Kidney epithelial cell (primary cell): ENCODE measurements at regions not wholly inside any gene's neighbourhood (a gene's known extent, or its start where the extent isn't known, plus 50 kb on each side); places are given as distances from the start of the nearest gene placed in this dataset.

Experiments
- DNase-seq: peaks from one replicate; pipeline ENCODE4 v3.0.0-alpha.2; 2010; ENCODE audit warnings: low read depth
- H3K27me3 ChIP-seq: 2 replicates; pipeline ENCODE4 v1.6.0; 2011; ENCODE audit warnings: low read length; ENCODE audit not compliant: control insufficient read depth, insufficient read depth
- H3K36me3 ChIP-seq: 2 replicates; pipeline ENCODE4 v1.5.1; 2011; ENCODE audit warnings: low read length; ENCODE audit not compliant: control insufficient read depth, insufficient read depth
- H3K4me3 ChIP-seq: 2 replicates; pipeline ENCODE4 v1.5.1; 2011; ENCODE audit warnings: low read depth, mild to moderate bottlenecking, control low read depth, low read length
- TF ChIP-seq, protein P1 (sequence below): IDR thresholded peaks from 2 replicates; pipeline ENCODE4 v1.5.1; 2011; ENCODE audit warnings: mild to moderate bottlenecking, moderate library complexity, low read length, control low read depth, inconsistent platforms; ENCODE audit not compliant: insufficient read depth, poor library complexity, severe bottlenecking

DNA sequence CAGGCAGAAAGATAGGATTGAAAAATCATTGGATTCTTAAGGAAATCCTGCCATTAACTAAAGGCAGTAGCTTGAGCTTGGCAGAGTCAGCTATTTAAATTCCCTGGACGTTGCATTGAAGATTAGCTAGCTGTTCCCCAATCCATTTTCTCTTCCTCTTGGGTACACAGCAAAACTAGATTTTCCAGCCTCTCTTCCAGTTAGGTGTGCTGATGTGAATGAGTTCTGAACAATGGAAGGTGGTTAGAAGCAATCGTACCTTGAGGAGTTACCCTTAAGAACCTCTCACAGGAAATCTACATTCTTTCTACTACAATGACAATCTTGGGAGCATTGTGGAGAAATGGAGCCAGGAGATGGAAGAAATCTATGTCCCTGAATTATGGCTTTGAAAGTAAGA, 383.2 kb upstream of the TBL1XR1 start:
- no peak overlapping the region for H3K4me3 ChIP-seq
- DNase-seq: no peak
- H3K36me3 ChIP-seq: no peaks in the 10 kb centered on the region
- TF ChIP-seq, protein P1, sequence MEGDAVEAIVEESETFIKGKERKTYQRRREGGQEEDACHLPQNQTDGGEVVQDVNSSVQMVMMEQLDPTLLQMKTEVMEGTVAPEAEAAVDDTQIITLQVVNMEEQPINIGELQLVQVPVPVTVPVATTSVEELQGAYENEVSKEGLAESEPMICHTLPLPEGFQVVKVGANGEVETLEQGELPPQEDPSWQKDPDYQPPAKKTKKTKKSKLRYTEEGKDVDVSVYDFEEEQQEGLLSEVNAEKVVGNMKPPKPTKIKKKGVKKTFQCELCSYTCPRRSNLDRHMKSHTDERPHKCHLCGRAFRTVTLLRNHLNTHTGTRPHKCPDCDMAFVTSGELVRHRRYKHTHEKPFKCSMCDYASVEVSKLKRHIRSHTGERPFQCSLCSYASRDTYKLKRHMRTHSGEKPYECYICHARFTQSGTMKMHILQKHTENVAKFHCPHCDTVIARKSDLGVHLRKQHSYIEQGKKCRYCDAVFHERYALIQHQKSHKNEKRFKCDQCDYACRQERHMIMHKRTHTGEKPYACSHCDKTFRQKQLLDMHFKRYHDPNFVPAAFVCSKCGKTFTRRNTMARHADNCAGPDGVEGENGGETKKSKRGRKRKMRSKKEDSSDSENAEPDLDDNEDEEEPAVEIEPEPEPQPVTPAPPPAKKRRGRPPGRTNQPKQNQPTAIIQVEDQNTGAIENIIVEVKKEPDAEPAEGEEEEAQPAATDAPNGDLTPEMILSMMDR: no peak
- no peaks in the 10 kb centered on the region for H3K27me3 ChIP-seq

DNA sequence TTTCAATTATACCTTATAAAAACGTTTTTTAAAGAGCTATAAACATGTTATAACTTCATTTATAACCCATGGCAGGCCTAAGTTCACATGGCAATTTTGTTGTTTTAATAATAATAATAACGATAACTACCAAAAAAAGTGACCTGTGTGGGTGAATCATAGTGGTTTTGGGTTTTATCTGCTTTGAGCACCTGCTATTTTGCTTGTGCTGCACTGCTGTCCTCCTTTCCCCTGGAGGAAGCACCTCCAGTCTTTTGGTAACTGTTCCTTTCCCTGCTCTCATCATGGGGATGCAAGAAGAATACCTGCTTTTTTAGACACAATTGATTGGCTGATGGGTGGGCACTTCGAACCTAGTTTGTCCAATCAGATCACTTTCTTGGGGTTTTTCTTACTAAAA, 388.0 kb upstream of the TBL1XR1 start:
- Histone ChIP-seq H3K4me3 (no peak overlapping the region), H3K36me3 (no peaks in the 10 kb centered on the region), H3K27me3 (no peaks in the 10 kb centered on the region)
- no peak for DNase-seq
- TF ChIP-seq, protein P1: no peak

DNA sequence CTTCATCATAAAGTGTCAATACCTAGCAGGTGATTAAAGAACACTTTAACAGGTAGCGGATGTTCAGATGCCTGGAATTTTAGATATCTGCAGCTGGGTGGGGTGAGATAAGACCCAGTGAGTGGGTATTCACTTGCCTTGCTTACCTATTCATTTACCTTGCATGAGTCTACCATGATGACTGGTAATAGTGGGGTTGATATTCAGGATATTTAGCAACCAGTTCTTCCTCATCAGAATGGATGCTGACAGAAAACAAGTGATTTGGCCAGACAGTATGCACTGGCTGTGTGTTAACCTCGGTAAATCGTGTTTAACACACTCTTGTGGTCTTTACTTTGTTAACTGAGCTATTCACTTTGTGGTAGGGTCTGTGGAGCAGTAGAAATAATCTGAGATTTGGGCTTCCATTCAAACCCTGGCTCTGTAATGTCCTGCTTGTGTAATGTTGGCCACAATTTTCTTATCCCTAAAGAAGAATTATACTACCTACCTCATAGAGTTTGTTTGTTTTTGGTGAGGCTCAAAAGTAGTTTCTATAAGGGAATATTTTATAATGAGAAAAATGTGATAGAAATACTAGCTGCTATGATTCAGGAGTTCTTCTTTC, 391.9 kb upstream of the TBL1XR1 start:
- TF ChIP-seq, protein P1: no peak
- H3K27me3 ChIP-seq: no peaks in the 10 kb centered on the region
- H3K4me3 ChIP-seq: no peak overlapping the region
- DNase-seq: no peak
- H3K36me3 ChIP-seq: no peaks in the 10 kb centered on the region

DNA sequence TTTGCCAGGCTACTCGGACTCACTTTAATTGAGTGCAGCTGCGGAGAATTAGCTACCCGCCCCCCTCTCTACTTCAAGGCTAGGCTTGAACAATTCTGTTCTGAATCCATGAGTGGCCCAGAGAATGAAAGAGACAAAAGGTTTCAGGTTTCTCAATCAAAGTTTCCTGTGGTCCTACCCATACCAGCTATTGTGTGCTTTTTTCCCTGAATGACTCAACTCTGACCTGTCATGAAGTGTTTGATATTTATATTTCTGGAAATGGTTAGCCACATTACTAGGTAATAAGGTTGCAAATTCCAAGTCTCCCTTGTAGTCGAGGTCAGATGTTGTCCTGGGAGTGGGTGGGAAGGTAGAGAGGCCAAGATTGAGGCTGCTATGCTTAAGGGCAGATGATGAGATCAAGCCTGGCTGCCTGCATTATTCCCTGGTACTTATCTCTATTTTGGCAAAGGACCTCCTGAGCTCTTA, 392.7 kb upstream of the TBL1XR1 start:
- Histone ChIP-seq H3K4me3 (no peak overlapping the region), H3K27me3 (no peaks in the 10 kb centered on the region), H3K36me3 (no peaks in the 10 kb centered on the region)
- TF ChIP-seq, protein P1: no peak
- DNase-seq: peak; percentile 99

DNA sequence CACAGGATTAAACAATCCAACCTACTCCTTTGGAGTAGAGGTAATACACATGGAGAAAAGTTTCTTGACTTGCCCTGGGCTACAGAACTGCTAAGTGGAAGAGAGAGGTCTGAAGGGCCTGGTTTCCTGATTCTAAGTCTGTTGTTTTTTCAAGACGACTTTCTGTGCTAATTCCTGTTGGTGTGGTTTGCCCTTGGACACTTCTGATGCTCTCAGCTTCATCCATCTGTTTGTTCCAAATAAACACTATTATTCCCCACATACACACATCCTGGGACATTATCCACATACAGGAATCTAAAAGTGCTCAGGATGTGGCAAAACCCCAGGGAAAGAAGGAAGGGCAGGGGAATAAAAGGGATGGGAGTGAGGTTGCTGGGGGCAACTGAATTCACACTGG, 393.5 kb upstream of the TBL1XR1 start:
- TF ChIP-seq, protein P1: no peak
- Histone ChIP-seq H3K36me3 (no peaks in the 10 kb centered on the region), H3K27me3 (no peaks in the 10 kb centered on the region), H3K4me3 (no peak overlapping the region)
- no peak for DNase-seq

DNA sequence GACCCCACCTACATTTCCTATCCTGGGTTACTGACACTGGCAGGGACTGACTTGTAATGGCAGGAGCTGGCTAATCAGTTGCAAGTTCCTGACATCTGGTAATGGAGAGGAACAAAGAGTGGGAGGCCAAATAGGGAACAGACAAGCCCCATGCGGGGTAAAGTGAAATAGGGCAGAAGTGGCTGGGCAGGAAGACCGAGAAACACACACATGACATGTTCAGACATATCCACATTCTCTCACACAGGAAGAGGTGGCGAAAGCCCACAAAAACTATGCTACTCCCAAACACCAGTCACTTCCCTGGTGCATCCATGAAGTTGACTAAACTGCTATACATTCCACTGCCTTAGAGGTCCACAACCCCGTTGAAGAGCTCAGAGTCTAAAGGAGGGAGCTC, 394.1 kb upstream of the TBL1XR1 start:
- H3K4me3 ChIP-seq: no peak overlapping the region
- TF ChIP-seq, protein P1: no peak
- H3K36me3 ChIP-seq: no peaks in the 10 kb centered on the region
- H3K27me3 ChIP-seq: no peaks in the 10 kb centered on the region
- no peak for DNase-seq
